Mesendoderm (in vitro differentiated cells): ENCODE measurements at regions not wholly inside any gene's neighbourhood (a gene's known extent, or its start where the extent isn't known, plus 50 kb on each side); places are given as distances from the start of the nearest gene placed in this dataset.
A peak's percentile ranks its signal among the peaks of the same experiment; 100 is the strongest.

Experiments
- DNase-seq: peaks from one replicate; pipeline ENCODE4 v3.0.0; 2013
- H2AK5ac ChIP-seq: 2 replicates; pipeline ENCODE4 v1.6.1; 2013; ENCODE audit warnings: low read length, inconsistent platforms
- H2BK120ac ChIP-seq: 2 replicates; pipeline ENCODE4 v1.6.1; 2013; ENCODE audit warnings: low read depth, mild to moderate bottlenecking, low read length, moderate library complexity, mixed read lengths
- H2BK15ac ChIP-seq: replicated peaks from 2 replicates; pipeline ENCODE4 v1.6.1; 2013; ENCODE audit warnings: low read depth, mild to moderate bottlenecking, moderate library complexity
- H2BK5ac ChIP-seq: 2 replicates; pipeline ENCODE4 v1.6.1; 2013; ENCODE audit warnings: low read length, inconsistent platforms
- H3K18ac ChIP-seq: 2 replicates; pipeline ENCODE4 v1.6.1; 2013; ENCODE audit warnings: mild to moderate bottlenecking, low read length, mixed read lengths
- H3K23ac ChIP-seq: one replicate; pipeline ENCODE4 v1.6.1; 2013; ENCODE audit warnings: low read length
- H3K27ac ChIP-seq: 2 replicates; pipeline ENCODE4 v1.5.1; 2013; ENCODE audit warnings: low read depth, mild to moderate bottlenecking, inconsistent platforms, low read length, moderate library complexity
- H3K27me3 ChIP-seq: 2 replicates; pipeline ENCODE4 v1.6.1; 2013; ENCODE audit warnings: low read length, control low read depth, mild to moderate bottlenecking, inconsistent platforms; ENCODE audit not compliant: insufficient read depth, poor library complexity
- H3K36me3 ChIP-seq: 2 replicates; pipeline ENCODE4 v1.6.1; 2013; ENCODE audit warnings: low read length, inconsistent platforms; ENCODE audit not compliant: control insufficient read depth, insufficient read depth
- H3K4ac ChIP-seq: one replicate; pipeline ENCODE4 v1.6.1; 2013; ENCODE audit warnings: low read depth, mild to moderate bottlenecking, low read length, moderate library complexity
- H3K4me1 ChIP-seq: 2 replicates; pipeline ENCODE4 v1.6.1; 2013; ENCODE audit warnings: low read depth, low read length, inconsistent platforms; ENCODE audit not compliant: control insufficient read depth
- H3K4me2 ChIP-seq: 2 replicates; pipeline ENCODE4 v1.6.1; 2013; ENCODE audit warnings: low read length
- H3K4me3 ChIP-seq: 2 replicates; pipeline ENCODE4 v1.5.1; 2013; ENCODE audit warnings: mild to moderate bottlenecking, low read length
- H3K56ac ChIP-seq: one replicate; pipeline ENCODE4 v1.6.1; 2013; ENCODE audit warnings: low read length
- H3K79me1 ChIP-seq: 2 replicates; pipeline ENCODE4 v1.6.1; 2013; ENCODE audit warnings: low read length, inconsistent platforms
- H3K79me2 ChIP-seq: 2 replicates; pipeline ENCODE4 v1.6.1; 2013; ENCODE audit warnings: mild to moderate bottlenecking, low read length; ENCODE audit not compliant: control insufficient read depth, insufficient read depth
- H3K9ac ChIP-seq: 2 replicates; pipeline ENCODE4 v1.6.1; 2013; ENCODE audit warnings: low read length, inconsistent platforms
- H4K5ac ChIP-seq: one replicate; pipeline ENCODE4 v1.6.1; 2013; ENCODE audit warnings: low read length
- H4K8ac ChIP-seq: one replicate; pipeline ENCODE4 v1.6.1; 2013; ENCODE audit warnings: low read depth, mild to moderate bottlenecking, control low read depth, low read length, moderate library complexity
- WGBS: extraction: QIAGEN DNeasy Blood & Tissue Kit; methylation state at CpG from one replicate; pipeline ENCODE4 v1.1.7; 2013; ENCODE audit warnings: low lambda C conversion rate, missing lambda C conversion rate; ENCODE audit not compliant: insufficient coverage; ENCODE audit errors: extremely low coverage; 5-methylcytosine and 5-hydroxymethylcytosine counted together

GRCh38 chr21:43364261-43364510 is 62.7 kb downstream of the SIK1 start:
- Histone ChIP-seq H3K4me3 (no peak overlapping the region), H3K36me3 (no peaks in the 10 kb centered on the region), H3K27me3 (no peaks in the 10 kb centered on the region)

GRCh38 chr21:43363506-43364260 is 63.2 kb downstream of the SIK1 start:
- no peaks in the 10 kb centered on the region for H3K36me3 ChIP-seq
- H3K4ac ChIP-seq = no peak overlapping the region
- H2BK5ac ChIP-seq = no peak overlapping the region
- no peak overlapping the region for H3K27ac ChIP-seq
- H3K27me3 ChIP-seq = no peaks in the 10 kb centered on the region
- H2AK5ac ChIP-seq = no peak overlapping the region
- H3K4me3 ChIP-seq = no peak overlapping the region
- no peak overlapping the region for H3K23ac ChIP-seq
- H2BK120ac ChIP-seq = no peak overlapping the region
- DNase-seq = no peak
- no peak overlapping the region for H4K5ac ChIP-seq
- no peak overlapping the region for H3K9ac ChIP-seq
- H3K4me1 ChIP-seq = no peaks in the 10 kb centered on the region
- H3K79me1 ChIP-seq = no peaks in the 10 kb centered on the region
- no peak overlapping the region for H4K8ac ChIP-seq
- H3K18ac ChIP-seq = no peak overlapping the region
- H3K79me2 ChIP-seq = no peaks in the 10 kb centered on the region
- WGBS = no CpG with 5 or more reads among the region's 24 CpGs
- H2BK15ac ChIP-seq = no peak overlapping the region
- no peak overlapping the region for H3K56ac ChIP-seq
- H3K4me2 ChIP-seq = no peak overlapping the region

More at GRCh38 chr21:43364261-43364510, 62.7 kb downstream of the SIK1 start:
- Histone ChIP-seq H3K27ac (no peak overlapping the region), H3K23ac (no peak overlapping the region), H2BK120ac (no peak overlapping the region), H4K5ac (no peak overlapping the region), H3K4me1 (no peaks in the 10 kb centered on the region), H3K18ac (no peak overlapping the region), H4K8ac (no peak overlapping the region), H3K56ac (no peak overlapping the region), H3K9ac (no peak overlapping the region), H2BK15ac (no peak overlapping the region), H3K4me2 (no peak overlapping the region), H2AK5ac (no peak overlapping the region), H2BK5ac (no peak overlapping the region), H3K4ac (no peak overlapping the region), H3K79me2 (no peaks in the 10 kb centered on the region), H3K79me1 (no peaks in the 10 kb centered on the region)
- no peak for DNase-seq
- WGBS = no CpG with 5 or more reads among the region's 7 CpGs

GRCh38 chr21:43362915-43363314 is 64.0 kb downstream of the SIK1 start:
- H2BK5ac ChIP-seq = no peak overlapping the region
- H3K4ac ChIP-seq = no peak overlapping the region
- no peak overlapping the region for H2BK15ac ChIP-seq
- H4K8ac ChIP-seq = no peak overlapping the region
- H3K9ac ChIP-seq = no peak overlapping the region
- no peaks in the 10 kb centered on the region for H3K36me3 ChIP-seq
- H2AK5ac ChIP-seq = no peak overlapping the region
- H3K79me2 ChIP-seq = no peaks in the 10 kb centered on the region
- no peak overlapping the region for H3K18ac ChIP-seq
- H3K23ac ChIP-seq = no peak overlapping the region
- no peak overlapping the region for H2BK120ac ChIP-seq
- H3K27ac ChIP-seq = no peak overlapping the region
- H3K4me1 ChIP-seq = no peaks in the 10 kb centered on the region
- no CpG with 5 or more reads among the region's 13 CpGs for WGBS
- H3K4me2 ChIP-seq = no peak overlapping the region
- H3K79me1 ChIP-seq = no peaks in the 10 kb centered on the region
- no peak overlapping the region for H4K5ac ChIP-seq
- no peaks in the 10 kb centered on the region for H3K27me3 ChIP-seq
- no peak for DNase-seq
- no peak overlapping the region for H3K56ac ChIP-seq
- no peak overlapping the region for H3K4me3 ChIP-seq

- no peaks in the 10 kb centered on the region for H3K4me1 ChIP-seq
- H2BK15ac ChIP-seq = no peak overlapping the region
- no CpG with 5 or more reads among the region's 35 CpGs for WGBS
- H3K79me1 ChIP-seq = no peaks in the 10 kb centered on the region
- H4K8ac ChIP-seq = no peak overlapping the region
- DNase-seq = peak; percentile 37
- no peak overlapping the region for H3K4me2 ChIP-seq
- no peak overlapping the region for H2AK5ac ChIP-seq
- H3K9ac ChIP-seq = no peak overlapping the region
- no peak overlapping the region for H3K18ac ChIP-seq
- no peak overlapping the region for H3K4ac ChIP-seq
- H3K27me3 ChIP-seq = no peaks in the 10 kb centered on the region
- no peaks in the 10 kb centered on the region for H3K36me3 ChIP-seq
- no peak overlapping the region for H2BK120ac ChIP-seq
- no peak overlapping the region for H2BK5ac ChIP-seq
- H3K79me2 ChIP-seq = no peaks in the 10 kb centered on the region
- H4K5ac ChIP-seq = no peak overlapping the region
- H3K27ac ChIP-seq = no peak overlapping the region
- no peak overlapping the region for H3K4me3 ChIP-seq
- peak overlapping the region; percentile 18 for H3K56ac ChIP-seq
- H3K23ac ChIP-seq = no peak overlapping the region
Measured at GRCh38 chr21:43362321-43362791, 64.6 kb downstream of the SIK1 start.

- Histone ChIP-seq H2BK15ac (no peak overlapping the region), H3K4ac (no peak overlapping the region), H3K79me2 (no peaks in the 10 kb centered on the region), H2AK5ac (no peak overlapping the region), H2BK5ac (no peak overlapping the region), H3K36me3 (no peaks in the 10 kb centered on the region), H3K4me3 (no peak overlapping the region), H3K4me2 (no peak overlapping the region), H3K79me1 (no peaks in the 10 kb centered on the region), H4K8ac (no peak overlapping the region), H3K23ac (no peak overlapping the region), H3K56ac (peak overlapping the region; percentile 17), H3K4me1 (no peaks in the 10 kb centered on the region), H3K9ac (no peak overlapping the region), H4K5ac (no peak overlapping the region), H3K27ac (no peak overlapping the region), H3K18ac (no peak overlapping the region), H2BK120ac (no peak overlapping the region), H3K27me3 (no peaks in the 10 kb centered on the region)
- no peak for DNase-seq
- WGBS = no CpG with 5 or more reads among the region's 35 CpGs
Measured at GRCh38 chr21:43361493-43362296, 65.2 kb downstream of the SIK1 start.
